ENCODE measurements at regions not wholly inside any gene's neighbourhood (a gene's known extent, or its start where the extent isn't known, plus 50 kb on each side); places are given as distances from the start of the nearest gene placed in this dataset.

GRCh38 chr1:87603626-87604025 is 274.9 kb downstream of the LMO4 start:
- in situ Hi-C loops (cut with MboI; ENCODE audit: low sequenced_read_pairs) = no loop called here

- in situ Hi-C loops (cut with MboI; ENCODE audit: low sequenced_read_pairs) = no loop called here
Observed at GRCh38 chr1:87612956-87613355, 284.3 kb downstream of the LMO4 start.

- in situ Hi-C loops (cut with MboI; ENCODE audit: low sequenced_read_pairs) = no loop called here
Observed at GRCh38 chr1:87615491-87615890, 286.8 kb downstream of the LMO4 start.

GRCh38 chr1:87615901-87616300 is 287.2 kb downstream of the LMO4 start:
- in situ Hi-C loops (cut with MboI; ENCODE audit: low sequenced_read_pairs) = no loop called here

GRCh38 chr1:87620807-87621206 is 292.1 kb downstream of the LMO4 start:
- in situ Hi-C loops (cut with MboI; ENCODE audit: low sequenced_read_pairs) = no loop called here

- in situ Hi-C loops (cut with MboI; ENCODE audit: low sequenced_read_pairs) = no loop called here
Observed at GRCh38 chr1:87629673-87630072, 301.0 kb downstream of the LMO4 start.

GRCh38 chr1:87632232-87632631 is 303.6 kb downstream of the LMO4 start:
- in situ Hi-C loops (cut with MboI; ENCODE audit: low sequenced_read_pairs) = no loop called here

- in situ Hi-C loops (cut with MboI; ENCODE audit: low sequenced_read_pairs) = no loop called here
Observed at GRCh38 chr1:87636198-87636892, 307.7 kb downstream of the LMO4 start.

GRCh38 chr1:87638636-87639035 is 310.0 kb downstream of the LMO4 start:
- in situ Hi-C loops (cut with MboI; ENCODE audit: low sequenced_read_pairs) = no loop called here

- in situ Hi-C loops (cut with MboI; ENCODE audit: low sequenced_read_pairs) = no loop called here
Observed at GRCh38 chr1:87641996-87642395, 313.3 kb downstream of the LMO4 start.

- in situ Hi-C loops (cut with MboI; ENCODE audit: low sequenced_read_pairs) = no loop called here
Observed at GRCh38 chr1:87642581-87643221, 314.0 kb downstream of the LMO4 start.

GRCh38 chr1:87644033-87644578 is 315.4 kb downstream of the LMO4 start:
- in situ Hi-C loops (cut with MboI; ENCODE audit: low sequenced_read_pairs) = no loop called here

GRCh38 chr1:87644579-87645190 is 316.0 kb downstream of the LMO4 start:
- in situ Hi-C loops (cut with MboI; ENCODE audit: low sequenced_read_pairs) = no loop called here

- in situ Hi-C loops (cut with MboI; ENCODE audit: low sequenced_read_pairs) = no loop called here
Observed at GRCh38 chr1:87647430-87648177, 318.9 kb downstream of the LMO4 start.

GRCh38 chr1:87648323-87649119 is 319.8 kb downstream of the LMO4 start:
- in situ Hi-C loops (cut with MboI; ENCODE audit: low sequenced_read_pairs) = no loop called here

GRCh38 chr1:87650306-87650705 is 321.6 kb downstream of the LMO4 start:
- in situ Hi-C loops (cut with MboI; ENCODE audit: low sequenced_read_pairs) = no loop called here

GRCh38 chr1:87652176-87652575 is 323.5 kb downstream of the LMO4 start:
- in situ Hi-C loops (cut with MboI; ENCODE audit: low sequenced_read_pairs) = no loop called here

- in situ Hi-C loops (cut with MboI; ENCODE audit: low sequenced_read_pairs) = no loop called here
Observed at GRCh38 chr1:87665151-87665550, 336.5 kb downstream of the LMO4 start.

GRCh38 chr1:87666681-87667080 is 338.0 kb downstream of the LMO4 start:
- in situ Hi-C loops (cut with MboI; ENCODE audit: low sequenced_read_pairs) = no loop called here

- in situ Hi-C loops (cut with MboI; ENCODE audit: low sequenced_read_pairs) = no loop called here
Observed at GRCh38 chr1:87669674-87670073, 341.0 kb downstream of the LMO4 start.
